ENCODE measurements at regions not wholly inside any gene's neighbourhood (a gene's known extent, or its start where the extent isn't known, plus 50 kb on each side); places are given as distances from the start of the nearest gene placed in this dataset.

- H3K4me3 ChIP-seq (ENCODE audit: low read depth, low read length) = no peak overlapping the region
- TF ChIP-seq CTCF (IDR thresholded peaks at IDR 0.05; ENCODE audit: low read depth, low read length, missing control alignments) = no peak
- in situ Hi-C loops (cut with HindIII; ENCODE audit: low sequenced_read_pairs) = no loop called here
- no peak for DNase-seq (ENCODE audit: low read depth)
These were observed 53.8 kb upstream of the VCX start for GRCh38 chrX:7789200-7789599.

GRCh38 chrX:7788334-7788733 lies 54.6 kb upstream of the VCX start:
- TF ChIP-seq CTCF (IDR thresholded peaks at IDR 0.05; ENCODE audit: low read depth, low read length, missing control alignments) = no peak
- no peak overlapping the region for H3K4me3 ChIP-seq (ENCODE audit: low read depth, low read length)
- in situ Hi-C loops (cut with HindIII; ENCODE audit: low sequenced_read_pairs) = no loop called here
- no peak for DNase-seq (ENCODE audit: low read depth)

- in situ Hi-C loops (cut with HindIII; ENCODE audit: low sequenced_read_pairs) = no loop called here
- no peak for TF ChIP-seq CTCF (IDR thresholded peaks at IDR 0.05; ENCODE audit: low read depth, low read length, missing control alignments)
- no peak overlapping the region for H3K4me3 ChIP-seq (ENCODE audit: low read depth, low read length)
- no peak for DNase-seq (ENCODE audit: low read depth)
These were observed 55.3 kb upstream of the VCX start for GRCh38 chrX:7787714-7788113.

GRCh38 chrX:7784580-7784979 lies 58.4 kb upstream of the VCX start:
- no peak for DNase-seq (ENCODE audit: low read depth)
- no peak for TF ChIP-seq CTCF (IDR thresholded peaks at IDR 0.05; ENCODE audit: low read depth, low read length, missing control alignments)
- H3K4me3 ChIP-seq (ENCODE audit: low read depth, low read length) = no peak overlapping the region
- in situ Hi-C loops (cut with HindIII; ENCODE audit: low sequenced_read_pairs) = no loop called here

GRCh38 chrX:7779644-7780043 lies 63.3 kb upstream of the VCX start:
- in situ Hi-C loops (cut with HindIII; ENCODE audit: low sequenced_read_pairs) = no loop called here
- no peak overlapping the region for H3K4me3 ChIP-seq (ENCODE audit: low read depth, low read length)
- no peak for DNase-seq (ENCODE audit: low read depth)
- no peak for TF ChIP-seq CTCF (IDR thresholded peaks at IDR 0.05; ENCODE audit: low read depth, low read length, missing control alignments)

- in situ Hi-C loops (cut with HindIII; ENCODE audit: low sequenced_read_pairs) = no loop called here
- no peak overlapping the region for H3K4me3 ChIP-seq (ENCODE audit: low read depth, low read length)
- no peak for DNase-seq (ENCODE audit: low read depth)
- TF ChIP-seq CTCF (IDR thresholded peaks at IDR 0.05; ENCODE audit: low read depth, low read length, missing control alignments) = no peak
These were observed 67.0 kb upstream of the VCX start for GRCh38 chrX:7775987-7776386.
